ENCODE measurements at regions not wholly inside any gene's neighbourhood (a gene's known extent, or its start where the extent isn't known, plus 50 kb on each side); places are given as distances from the start of the nearest gene placed in this dataset.
"Not testable (repeated sequence)": the region's sequence is repeated elsewhere in the genome, so short reads cannot be mapped to it uniquely, and the experiment has no call there.

DNA sequence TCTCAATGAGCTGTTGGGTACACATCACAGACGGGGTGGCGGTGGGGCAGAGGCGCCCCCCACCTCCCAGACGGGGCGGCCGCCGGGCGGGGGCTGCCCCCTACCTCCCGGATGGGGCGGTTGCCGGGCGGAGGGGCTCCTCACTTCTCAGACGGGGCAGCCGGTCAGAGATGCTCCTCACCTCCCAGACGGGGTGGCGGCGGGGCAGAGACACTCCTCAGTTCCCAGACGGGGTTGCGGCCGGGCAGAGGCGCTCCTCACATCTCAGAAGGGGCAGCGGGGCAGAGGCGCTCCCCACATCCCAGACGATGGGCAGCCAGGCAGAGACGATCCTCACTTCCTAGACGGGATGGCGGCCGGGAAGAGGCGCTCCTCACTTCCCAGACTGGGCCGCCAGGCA is 73.3 kb upstream of the DGKG start:
- TF ChIP-seq, protein P1, sequence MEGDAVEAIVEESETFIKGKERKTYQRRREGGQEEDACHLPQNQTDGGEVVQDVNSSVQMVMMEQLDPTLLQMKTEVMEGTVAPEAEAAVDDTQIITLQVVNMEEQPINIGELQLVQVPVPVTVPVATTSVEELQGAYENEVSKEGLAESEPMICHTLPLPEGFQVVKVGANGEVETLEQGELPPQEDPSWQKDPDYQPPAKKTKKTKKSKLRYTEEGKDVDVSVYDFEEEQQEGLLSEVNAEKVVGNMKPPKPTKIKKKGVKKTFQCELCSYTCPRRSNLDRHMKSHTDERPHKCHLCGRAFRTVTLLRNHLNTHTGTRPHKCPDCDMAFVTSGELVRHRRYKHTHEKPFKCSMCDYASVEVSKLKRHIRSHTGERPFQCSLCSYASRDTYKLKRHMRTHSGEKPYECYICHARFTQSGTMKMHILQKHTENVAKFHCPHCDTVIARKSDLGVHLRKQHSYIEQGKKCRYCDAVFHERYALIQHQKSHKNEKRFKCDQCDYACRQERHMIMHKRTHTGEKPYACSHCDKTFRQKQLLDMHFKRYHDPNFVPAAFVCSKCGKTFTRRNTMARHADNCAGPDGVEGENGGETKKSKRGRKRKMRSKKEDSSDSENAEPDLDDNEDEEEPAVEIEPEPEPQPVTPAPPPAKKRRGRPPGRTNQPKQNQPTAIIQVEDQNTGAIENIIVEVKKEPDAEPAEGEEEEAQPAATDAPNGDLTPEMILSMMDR (IDR thresholded peaks at IDR 0.05; ENCODE audit: extremely low read depth in 1 of 2, insufficient read depth in 1 of 2, low read depth in 1 of 2, low read length in 2 of 2), result not testable (repeated sequence)
- TF ChIP-seq MYC (IDR thresholded peaks at IDR 0.05; ENCODE audit: low read depth, low read length); GATA2 (IDR thresholded peaks at IDR 0.05; ENCODE audit: insufficient read depth, insufficient read length, low read depth, low read length): not testable (repeated sequence)
